ENCODE measurements at regions not wholly inside any gene's neighbourhood (a gene's known extent, or its start where the extent isn't known, plus 50 kb on each side); places are given as distances from the start of the nearest gene placed in this dataset.
A peak's percentile ranks its signal among the peaks of the same experiment; 100 is the strongest.

GRCh38 chr6:26199773-26200764, 112.8 kb downstream of the HFE start:
- Histone ChIP-seq H3K27ac (peak overlapping the region; percentile 22 to 86), H3K9me3 (no peaks in the 10 kb centered on the region), H3K4me1 (ENCODE audit: insufficient read depth) (peaks cover 3% of the 10 kb centered on the region), H3K4me3 (peak overlapping the region; percentile 55), H3K36me3 (no peaks in the 10 kb centered on the region), H3K27me3 (no peaks in the 10 kb centered on the region)
- 11 to 16% (median 13%) methylated on average over 20 of the region's 20 CpGs for WGBS, 3 donors
- DNase-seq = peak in 1 of 5 donors; percentile 65
- TF ChIP-seq, protein P1, sequence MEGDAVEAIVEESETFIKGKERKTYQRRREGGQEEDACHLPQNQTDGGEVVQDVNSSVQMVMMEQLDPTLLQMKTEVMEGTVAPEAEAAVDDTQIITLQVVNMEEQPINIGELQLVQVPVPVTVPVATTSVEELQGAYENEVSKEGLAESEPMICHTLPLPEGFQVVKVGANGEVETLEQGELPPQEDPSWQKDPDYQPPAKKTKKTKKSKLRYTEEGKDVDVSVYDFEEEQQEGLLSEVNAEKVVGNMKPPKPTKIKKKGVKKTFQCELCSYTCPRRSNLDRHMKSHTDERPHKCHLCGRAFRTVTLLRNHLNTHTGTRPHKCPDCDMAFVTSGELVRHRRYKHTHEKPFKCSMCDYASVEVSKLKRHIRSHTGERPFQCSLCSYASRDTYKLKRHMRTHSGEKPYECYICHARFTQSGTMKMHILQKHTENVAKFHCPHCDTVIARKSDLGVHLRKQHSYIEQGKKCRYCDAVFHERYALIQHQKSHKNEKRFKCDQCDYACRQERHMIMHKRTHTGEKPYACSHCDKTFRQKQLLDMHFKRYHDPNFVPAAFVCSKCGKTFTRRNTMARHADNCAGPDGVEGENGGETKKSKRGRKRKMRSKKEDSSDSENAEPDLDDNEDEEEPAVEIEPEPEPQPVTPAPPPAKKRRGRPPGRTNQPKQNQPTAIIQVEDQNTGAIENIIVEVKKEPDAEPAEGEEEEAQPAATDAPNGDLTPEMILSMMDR (IDR thresholded peaks at IDR 0.05) = no peak
- TF ChIP-seq EP300 (IDR thresholded peaks at IDR 0.05) = no peak
- intact Hi-C loops (cut with DNase I) = loop anchor here in 2 of 4 donors (5.0 to 10.0 kb wide), 3 partner anchors 43 to 175 kb away; a partner anchor contains a TSS

DNA sequence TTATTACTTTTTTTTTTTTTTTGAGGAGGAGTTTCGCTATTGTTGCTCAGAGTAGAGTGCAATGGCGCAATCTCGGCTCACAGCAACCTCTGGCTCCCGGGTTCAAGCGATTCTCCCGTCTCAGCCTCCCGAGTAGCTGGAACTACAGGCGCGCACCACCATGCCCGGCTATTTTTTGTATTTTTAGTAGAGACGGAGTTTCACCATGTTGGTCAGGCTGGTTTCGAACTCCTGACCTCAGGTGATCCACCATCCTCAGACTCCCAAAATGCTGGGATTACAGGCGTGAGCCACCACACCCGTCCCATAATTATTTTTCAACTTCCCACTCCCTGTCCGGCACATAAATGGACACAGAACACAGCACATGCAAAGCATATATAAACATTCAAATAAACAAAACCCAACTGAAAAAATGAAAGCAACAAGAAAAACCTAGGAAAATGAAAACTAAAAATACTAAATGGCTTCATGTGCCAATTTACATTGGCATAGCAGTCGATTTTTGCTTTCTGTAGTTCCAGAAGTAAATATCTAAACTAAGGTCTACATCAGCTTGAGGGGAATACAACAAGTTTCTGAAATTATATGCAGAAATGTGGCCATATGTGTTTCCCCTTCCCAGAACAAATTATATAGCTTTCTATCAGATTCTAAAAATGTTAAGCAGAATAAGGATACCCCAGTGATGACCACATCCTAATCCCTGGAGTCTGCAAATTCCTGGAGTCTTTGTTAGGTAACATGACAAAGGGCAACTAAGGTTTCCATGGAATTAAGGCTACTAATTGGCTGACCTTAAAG, 113.9 kb downstream of the HFE start:
- Histone ChIP-seq H3K27ac (no peak overlapping the region), H3K36me3 (no peaks in the 10 kb centered on the region), H3K4me1 (ENCODE audit: insufficient read depth) (peaks cover 3% of the 10 kb centered on the region), H3K4me3 (no peak overlapping the region), H3K27me3 (no peaks in the 10 kb centered on the region), H3K9me3 (no peaks in the 10 kb centered on the region)
- intact Hi-C loops (cut with DNase I) = no loop called here
- no peak for DNase-seq
- WGBS, 3 donors = 93 to 95% (median 94%) methylated on average over 16 of the region's 16 CpGs
- TF ChIP-seq, protein P1 (IDR thresholded peaks at IDR 0.05) = no peak
- no peak for TF ChIP-seq POLR2A (IDR thresholded peaks at IDR 0.05)
- no peak for TF ChIP-seq EP300 (IDR thresholded peaks at IDR 0.05)

- H3K9me3 ChIP-seq = no peaks in the 10 kb centered on the region
- H3K4me1 ChIP-seq (ENCODE audit: insufficient read depth) = peaks cover 5% of the 10 kb centered on the region
- H3K36me3 ChIP-seq = no peaks in the 10 kb centered on the region
- intact Hi-C loops (cut with DNase I) = no loop called here
- no peak overlapping the region for H3K27ac ChIP-seq
- no peak for TF ChIP-seq EP300 (IDR thresholded peaks at IDR 0.05)
- no peak for TF ChIP-seq POLR2A (IDR thresholded peaks at IDR 0.05)
- TF ChIP-seq, protein P1 (IDR thresholded peaks at IDR 0.05) = no peak
- no peaks in the 10 kb centered on the region for H3K27me3 ChIP-seq
- no peak overlapping the region for H3K4me3 ChIP-seq
- 91 to 95% (median 92%) methylated on average over 6 of the region's 6 CpGs for WGBS, 3 donors
- no peak for DNase-seq
Observed at GRCh38 chr6:26202201-26202611, 115.0 kb downstream of the HFE start.

DNA sequence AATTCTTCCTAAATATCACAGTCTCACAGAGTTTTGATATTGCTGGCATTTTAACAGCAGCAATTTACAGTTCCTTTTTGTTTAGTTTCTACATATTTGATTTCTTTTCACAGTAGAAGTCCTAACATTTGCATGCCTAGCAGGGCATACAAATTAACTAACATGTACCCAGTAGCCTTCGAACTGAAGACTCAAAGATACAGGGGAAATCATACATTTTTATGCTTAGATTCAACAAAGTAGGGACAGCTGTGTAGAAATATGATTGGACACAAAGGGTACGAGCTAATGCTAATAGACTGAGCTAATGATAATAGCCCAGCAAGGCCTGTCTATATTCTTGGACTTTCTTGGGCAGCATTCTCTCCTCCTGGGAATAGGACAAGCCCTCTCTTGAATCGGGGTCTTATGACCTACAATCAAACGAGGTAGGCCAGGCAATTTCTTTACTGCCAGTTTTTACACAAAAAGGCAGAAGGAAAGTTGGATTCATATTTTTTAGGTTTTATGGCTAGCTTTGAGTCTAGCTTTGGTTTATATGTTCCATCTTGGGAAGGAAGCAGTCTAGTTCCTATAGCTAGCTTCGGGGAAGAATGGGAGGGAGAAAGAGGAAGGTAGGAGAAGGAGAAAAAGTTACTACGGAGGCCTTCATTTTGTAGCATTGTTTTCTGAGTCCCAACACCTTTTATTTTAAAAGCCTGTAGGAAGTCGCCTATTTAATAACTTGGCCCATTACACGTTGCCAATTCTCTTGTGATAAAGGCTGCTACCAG, 115.8 kb downstream of the HFE start:
- DNase-seq = no peak
- no peaks in the 10 kb centered on the region for H3K27me3 ChIP-seq
- H3K9me3 ChIP-seq = no peaks in the 10 kb centered on the region
- intact Hi-C loops (cut with DNase I) = no loop called here
- H3K4me1 ChIP-seq (ENCODE audit: insufficient read depth) = peaks cover 5% of the 10 kb centered on the region
- H3K36me3 ChIP-seq = no peaks in the 10 kb centered on the region
- TF ChIP-seq, protein P1 (IDR thresholded peaks at IDR 0.05) = no peak
- 74 to 83% (median 77%) methylated on average over 8 of the region's 8 CpGs for WGBS, 3 donors
- H3K27ac ChIP-seq = no peak overlapping the region
- no peak overlapping the region for H3K4me3 ChIP-seq
